ENCODE measurements at regions not wholly inside any gene's neighbourhood (a gene's known extent, or its start where the extent isn't known, plus 50 kb on each side); places are given as distances from the start of the nearest gene placed in this dataset.

- no peak for DNase-seq
These were observed 67.5 kb upstream of the IGFBP3 start for GRCh38 chr7:45988405-45989057.

- DNase-seq, result no peak
These were observed 66.6 kb upstream of the IGFBP3 start for GRCh38 chr7:45987521-45988290.

- DNase-seq, result no peak
These were observed 65.6 kb upstream of the IGFBP3 start for GRCh38 chr7:45986355-45987298.

GRCh38 chr7:45985902-45986301 is 64.8 kb upstream of the IGFBP3 start:
- DNase-seq, result no peak

- no peak for DNase-seq
These were observed 63.6 kb upstream of the IGFBP3 start for GRCh38 chr7:45984386-45985295.

GRCh38 chr7:45983720-45984255 is 62.7 kb upstream of the IGFBP3 start:
- no peak for DNase-seq

- no peak for DNase-seq
These were observed 62.0 kb upstream of the IGFBP3 start for GRCh38 chr7:45982907-45983719.

GRCh38 chr7:45982132-45982531 is 61.1 kb upstream of the IGFBP3 start:
- no peak for DNase-seq

- DNase-seq, result no peak
These were observed 59.9 kb upstream of the IGFBP3 start for GRCh38 chr7:45980973-45981372.

- no peak for DNase-seq
These were observed 59.3 kb upstream of the IGFBP3 start for GRCh38 chr7:45980181-45980905.

- no peak for DNase-seq
These were observed 58.5 kb upstream of the IGFBP3 start for GRCh38 chr7:45979275-45980180.

GRCh38 chr7:45978731-45979211 is 57.7 kb upstream of the IGFBP3 start:
- no peak for DNase-seq

- no peak for DNase-seq
These were observed 57.1 kb upstream of the IGFBP3 start for GRCh38 chr7:45978010-45978681.

GRCh38 chr7:45977256-45977780 is 56.2 kb upstream of the IGFBP3 start:
- no peak for DNase-seq

GRCh38 chr7:45976485-45976856 is 55.4 kb upstream of the IGFBP3 start:
- DNase-seq, result no peak

GRCh38 chr7:45975847-45976484 is 54.9 kb upstream of the IGFBP3 start:
- no peak for DNase-seq

- no peak for DNase-seq
These were observed 54.3 kb upstream of the IGFBP3 start for GRCh38 chr7:45975367-45975766.

Measured in DMS79 (cell line).